ENCODE measurements at regions not wholly inside any gene's neighbourhood (a gene's known extent, or its start where the extent isn't known, plus 50 kb on each side); places are given as distances from the start of the nearest gene placed in this dataset.

GRCh38 chr6:155747491-155747890 is 291.9 kb upstream of the NOX3 start:
- no peaks in the 10 kb centered on the region for H3K4me1 ChIP-seq
- intact Hi-C loops (cut with DNase I): no loop called here
- no peak for TF ChIP-seq CTCF (IDR thresholded peaks at IDR 0.05)
- no peak for DNase-seq (ENCODE audit: low spot score in 2 of 2)
- H3K27ac ChIP-seq: no peak overlapping the region
- peaks cover 0 to 6% of the 10 kb centered on the region in 2 donors for H3K9me3 ChIP-seq
- no peaks in the 10 kb centered on the region for H3K36me3 ChIP-seq
- H3K4me3 ChIP-seq: no peak overlapping the region
- no peaks in the 10 kb centered on the region for H3K27me3 ChIP-seq

- Histone ChIP-seq H3K9me3 (no peaks in the 10 kb centered on the region), H3K27ac (no peak overlapping the region), H3K27me3 (no peaks in the 10 kb centered on the region), H3K36me3 (no peaks in the 10 kb centered on the region), H3K4me3 (no peak overlapping the region), H3K4me1 (no peaks in the 10 kb centered on the region)
- TF ChIP-seq CTCF (IDR thresholded peaks at IDR 0.05): no peak
- intact Hi-C loops (cut with DNase I): no loop called here
- DNase-seq (ENCODE audit: low spot score in 2 of 2): no peak
These were observed 285.3 kb upstream of the NOX3 start for GRCh38 chr6:155740781-155741399.

- Histone ChIP-seq H3K36me3 (no peaks in the 10 kb centered on the region), H3K4me1 (no peaks in the 10 kb centered on the region), H3K27ac (no peak overlapping the region), H3K9me3 (no peaks in the 10 kb centered on the region), H3K4me3 (no peak overlapping the region), H3K27me3 (no peaks in the 10 kb centered on the region)
- DNase-seq (ENCODE audit: low spot score in 2 of 2): no peak
- intact Hi-C loops (cut with DNase I): no loop called here
- no peak for TF ChIP-seq CTCF (IDR thresholded peaks at IDR 0.05)
These were observed 283.0 kb upstream of the NOX3 start for GRCh38 chr6:155738602-155739105.

GRCh38 chr6:155717374-155717773 is 261.7 kb upstream of the NOX3 start:
- no peak overlapping the region for H3K4me3 ChIP-seq
- H3K4me1 ChIP-seq: no peaks in the 10 kb centered on the region
- no peaks in the 10 kb centered on the region for H3K36me3 ChIP-seq
- H3K27ac ChIP-seq: no peak overlapping the region
- intact Hi-C loops (cut with DNase I): no loop called here
- no peaks in the 10 kb centered on the region for H3K27me3 ChIP-seq
- no peak for DNase-seq (ENCODE audit: low spot score in 2 of 2)
- H3K9me3 ChIP-seq: no peaks in the 10 kb centered on the region
- no peak for TF ChIP-seq CTCF (IDR thresholded peaks at IDR 0.05)

GRCh38 chr6:155710704-155711103 is 255.1 kb upstream of the NOX3 start:
- H3K27ac ChIP-seq: no peak overlapping the region
- no peak for TF ChIP-seq CTCF (IDR thresholded peaks at IDR 0.05)
- no peaks in the 10 kb centered on the region for H3K36me3 ChIP-seq
- H3K9me3 ChIP-seq: peaks cover 0 to 7% of the 10 kb centered on the region in 2 donors
- intact Hi-C loops (cut with DNase I): no loop called here
- no peaks in the 10 kb centered on the region for H3K4me1 ChIP-seq
- no peaks in the 10 kb centered on the region for H3K27me3 ChIP-seq
- no peak overlapping the region for H3K4me3 ChIP-seq
- no peak for DNase-seq (ENCODE audit: low spot score in 2 of 2)

- TF ChIP-seq CTCF (IDR thresholded peaks at IDR 0.05): no peak
- no peaks in the 10 kb centered on the region for H3K4me1 ChIP-seq
- H3K27ac ChIP-seq: no peak overlapping the region
- no peaks in the 10 kb centered on the region for H3K27me3 ChIP-seq
- intact Hi-C loops (cut with DNase I): no loop called here
- no peak for DNase-seq (ENCODE audit: low spot score in 2 of 2)
- H3K4me3 ChIP-seq: no peak overlapping the region
- no peaks in the 10 kb centered on the region for H3K36me3 ChIP-seq
- peaks cover 0 to 7% of the 10 kb centered on the region in 2 donors for H3K9me3 ChIP-seq
These were observed 253.6 kb upstream of the NOX3 start for GRCh38 chr6:155709262-155709661.

Measured in ascending aorta (tissue), 2 donors.